ENCODE measurements at regions not wholly inside any gene's neighbourhood (a gene's known extent, or its start where the extent isn't known, plus 50 kb on each side); places are given as distances from the start of the nearest gene placed in this dataset.

GRCh38 chr5:34522599-34523386 is 133.3 kb upstream of the RAI14 start:
- TF ChIP-seq CTCF (IDR thresholded peaks at IDR 0.05; ENCODE audit: poor library complexity, severe bottlenecking) (peak; percentile 90), RAD21 (conservative IDR thresholded peaks at IDR 0.05) (peak; percentile 90), TAF1 (IDR thresholded peaks at IDR 0.05; ENCODE audit: low read depth) (no peak), POLR2AphosphoS5 (IDR thresholded peaks at IDR 0.05) (no peak), MXI1 (conservative IDR thresholded peaks at IDR 0.05; ENCODE audit: poor library complexity, severe bottlenecking) (no peak), EZH2 (IDR thresholded peaks at IDR 0.05; ENCODE audit: borderline replicate concordance, insufficient read depth, low read length, poor library complexity, severe bottlenecking) (no peak), REST (IDR thresholded peaks at IDR 0.05; ENCODE audit: borderline replicate concordance) (no peak), EP300 (conservative IDR thresholded peaks at IDR 0.05; ENCODE audit: poor library complexity, severe bottlenecking) (no peak), SMC3 (conservative IDR thresholded peaks at IDR 0.05; ENCODE audit: poor library complexity) (peak; percentile 94)
- H3K4me2 ChIP-seq (ENCODE audit: low read length): no peak overlapping the region
- no peak overlapping the region for H3K4me3 ChIP-seq (ENCODE audit: low read length)
- H3K9ac ChIP-seq (ENCODE audit: low read length): no peak overlapping the region
- no peaks in the 10 kb centered on the region for H3K79me2 ChIP-seq (replicated peaks; ENCODE audit: insufficient read depth, low read length)
- no peak overlapping the region for H2AFZ ChIP-seq (ENCODE audit: low read depth, low read length)
- no peaks in the 10 kb centered on the region for H3K36me3 ChIP-seq (ENCODE audit: insufficient read depth, low read length)
- no peaks in the 10 kb centered on the region for H4K20me1 ChIP-seq (ENCODE audit: insufficient read depth)
- no peaks in the 10 kb centered on the region for H3K9me2 ChIP-seq (ENCODE audit: insufficient read depth, low read length)
- H3K9me3 ChIP-seq (ENCODE audit: low read length): no peaks in the 10 kb centered on the region
- no peaks in the 10 kb centered on the region for H3F3A ChIP-seq (ENCODE audit: insufficient read depth, low read length, poor library complexity, severe bottlenecking)
- no peak overlapping the region for H3K27ac ChIP-seq (ENCODE audit: low read length)
- no peaks in the 10 kb centered on the region for H3K27me3 ChIP-seq (ENCODE audit: insufficient read depth, low read depth, low read length)

- no peaks in the 10 kb centered on the region for H4K20me1 ChIP-seq (ENCODE audit: insufficient read depth)
- H3K9me3 ChIP-seq (ENCODE audit: low read length): no peaks in the 10 kb centered on the region
- no peak overlapping the region for H3K27ac ChIP-seq (ENCODE audit: low read length)
- H3K9ac ChIP-seq (ENCODE audit: low read length): no peak overlapping the region
- no peaks in the 10 kb centered on the region for H3K27me3 ChIP-seq (ENCODE audit: insufficient read depth, low read depth, low read length)
- no peaks in the 10 kb centered on the region for H3K9me2 ChIP-seq (ENCODE audit: insufficient read depth, low read length)
- H2AFZ ChIP-seq (ENCODE audit: low read depth, low read length): no peak overlapping the region
- H3K79me2 ChIP-seq (replicated peaks; ENCODE audit: insufficient read depth, low read length): no peaks in the 10 kb centered on the region
- TF ChIP-seq REST (IDR thresholded peaks at IDR 0.05; ENCODE audit: borderline replicate concordance) (no peak), EP300 (conservative IDR thresholded peaks at IDR 0.05; ENCODE audit: poor library complexity, severe bottlenecking) (no peak), CTCF (IDR thresholded peaks at IDR 0.05; ENCODE audit: poor library complexity, severe bottlenecking) (peak; percentile 32), RAD21 (conservative IDR thresholded peaks at IDR 0.05) (no peak), EZH2 (IDR thresholded peaks at IDR 0.05; ENCODE audit: borderline replicate concordance, insufficient read depth, low read length, poor library complexity, severe bottlenecking) (no peak), MXI1 (conservative IDR thresholded peaks at IDR 0.05; ENCODE audit: poor library complexity, severe bottlenecking) (no peak), POLR2AphosphoS5 (IDR thresholded peaks at IDR 0.05) (no peak), SMC3 (conservative IDR thresholded peaks at IDR 0.05; ENCODE audit: poor library complexity) (peak; percentile 6), TAF1 (IDR thresholded peaks at IDR 0.05; ENCODE audit: low read depth) (no peak)
- no peaks in the 10 kb centered on the region for H3F3A ChIP-seq (ENCODE audit: insufficient read depth, low read length, poor library complexity, severe bottlenecking)
- H3K4me2 ChIP-seq (ENCODE audit: low read length): no peak overlapping the region
- no peaks in the 10 kb centered on the region for H3K36me3 ChIP-seq (ENCODE audit: insufficient read depth, low read length)
- no peak overlapping the region for H3K4me3 ChIP-seq (ENCODE audit: low read length)
These were observed 132.8 kb upstream of the RAI14 start for GRCh38 chr5:34523387-34523726.

All from neural cell (in vitro differentiated cells).